DOHH2 (cell line): ENCODE measurements at regions not wholly inside any gene's neighbourhood (a gene's known extent, or its start where the extent isn't known, plus 50 kb on each side); places are given as distances from the start of the nearest gene placed in this dataset.
"Not testable (repeated sequence)": the region's sequence is repeated elsewhere in the genome, so short reads cannot be mapped to it uniquely, and the experiment has no call there.

ENCODE experiments used
- H3F3A ChIP-seq: fragments of 200-600 bp; sonication (generic), shearing (Covaris generic); 2 replicates; pipeline ENCODE4 v1.6.0; 2016; ENCODE audit warnings: antibody characterized with exemption, mild to moderate bottlenecking; ENCODE audit not compliant: control insufficient read depth, insufficient read depth
- H3K27ac ChIP-seq: fragments of 200-600 bp; sonication (generic); 2 replicates; pipeline ENCODE4 v1.5.1; 2014; ENCODE audit warnings: low read depth, mild to moderate bottlenecking, low read length, moderate library complexity
- H3K27me3 ChIP-seq: fragments of 200-600 bp; sonication (generic); 2 replicates; pipeline ENCODE4 v1.6.1; 2014; ENCODE audit warnings: mild to moderate bottlenecking, low read length, mixed read lengths; ENCODE audit not compliant: control insufficient read depth
- H3K36me3 ChIP-seq: fragments of 200-600 bp; sonication (generic); 2 replicates; pipeline ENCODE4 v1.6.1; 2014; ENCODE audit warnings: mild to moderate bottlenecking, low read length, moderate library complexity, mixed read lengths; ENCODE audit not compliant: control insufficient read depth
- H3K4me1 ChIP-seq: fragments of 200-600 bp; sonication (generic); 2 replicates; pipeline ENCODE4 v1.6.1; 2014; ENCODE audit warnings: mild to moderate bottlenecking, low read length, mixed read lengths; ENCODE audit not compliant: control insufficient read depth
- H3K4me2 ChIP-seq: fragments of 200-600 bp; sonication (generic); 2 replicates; pipeline ENCODE4 v1.6.0; 2014; ENCODE audit warnings: mild to moderate bottlenecking, low read length, moderate library complexity
- H3K4me3 ChIP-seq: fragments of 200-600 bp; sonication (generic); 2 replicates; pipeline ENCODE4 v1.5.1; 2014; ENCODE audit warnings: mild to moderate bottlenecking, low read length, mixed read lengths
- H3K79me2 ChIP-seq: fragments of 200-600 bp; sonication (generic); 2 replicates; pipeline ENCODE4 v1.6.1; 2014; ENCODE audit warnings: mild to moderate bottlenecking, low read length, mixed read lengths; ENCODE audit not compliant: control insufficient read depth
- H3K9me2 ChIP-seq: fragments of 200-600 bp; sonication (generic); replicated peaks from 2 replicates; pipeline ENCODE4 v1.6.1; 2014; ENCODE audit warnings: mild to moderate bottlenecking, low read length, mixed read lengths; ENCODE audit not compliant: control insufficient read depth
- H3K9me3 ChIP-seq: fragments of 200-600 bp; sonication (generic); 2 replicates; pipeline ENCODE4 v1.6.1; 2014; ENCODE audit warnings: antibody characterized with exemption, low read length, mixed read lengths; ENCODE audit not compliant: control insufficient read depth, insufficient read depth
- H4K20me1 ChIP-seq: fragments of 200-600 bp; sonication (generic); 2 replicates; pipeline ENCODE4 v1.6.0; 2014; ENCODE audit warnings: low read depth, mild to moderate bottlenecking, antibody characterized with exemption, low read length, moderate library complexity; ENCODE audit not compliant: control insufficient read depth, insufficient read depth
- EZH2phosphoT487 ChIP-seq: fragments of 200-600 bp; sonication (generic); IDR thresholded peaks from 2 replicates; pipeline ENCODE4 v1.6.1; 2017; ENCODE audit warnings: borderline replicate concordance, mild to moderate bottlenecking, antibody characterized with exemption, low read length, moderate library complexity, mixed read lengths
- TF ChIP-seq, protein P1 (sequence below): fragments of 200-600 bp; sonication (generic); IDR thresholded peaks from one replicate; pipeline ENCODE4 v1.5.1; 2014; ENCODE audit warnings: antibody characterized with exemption, mild to moderate bottlenecking, low read depth, low read length; ENCODE audit not compliant: poor library complexity, severe bottlenecking

DNA sequence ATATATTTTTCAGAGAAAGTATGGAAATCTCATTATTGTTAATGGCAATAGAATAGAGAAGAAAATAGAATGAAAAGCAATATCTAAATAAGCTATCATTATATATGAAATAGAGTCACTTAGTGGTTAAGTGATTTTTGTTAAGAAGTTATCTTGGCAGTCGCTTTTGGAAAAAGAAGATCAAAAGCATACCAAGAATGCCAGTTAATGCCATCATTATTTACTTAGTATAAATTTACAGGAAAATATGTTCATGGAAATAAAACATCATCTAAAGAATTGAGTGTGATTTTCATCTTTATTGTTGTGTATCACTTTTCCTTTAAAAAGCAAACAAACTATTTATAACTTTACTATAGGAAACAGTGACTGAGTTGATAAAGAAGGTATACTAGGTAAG lies 85.3 kb upstream of the GPR101 start:
- H3K9me2 ChIP-seq = no peaks in the 10 kb centered on the region
- no peak for TF ChIP-seq EZH2phosphoT487
- TF ChIP-seq, protein P1, sequence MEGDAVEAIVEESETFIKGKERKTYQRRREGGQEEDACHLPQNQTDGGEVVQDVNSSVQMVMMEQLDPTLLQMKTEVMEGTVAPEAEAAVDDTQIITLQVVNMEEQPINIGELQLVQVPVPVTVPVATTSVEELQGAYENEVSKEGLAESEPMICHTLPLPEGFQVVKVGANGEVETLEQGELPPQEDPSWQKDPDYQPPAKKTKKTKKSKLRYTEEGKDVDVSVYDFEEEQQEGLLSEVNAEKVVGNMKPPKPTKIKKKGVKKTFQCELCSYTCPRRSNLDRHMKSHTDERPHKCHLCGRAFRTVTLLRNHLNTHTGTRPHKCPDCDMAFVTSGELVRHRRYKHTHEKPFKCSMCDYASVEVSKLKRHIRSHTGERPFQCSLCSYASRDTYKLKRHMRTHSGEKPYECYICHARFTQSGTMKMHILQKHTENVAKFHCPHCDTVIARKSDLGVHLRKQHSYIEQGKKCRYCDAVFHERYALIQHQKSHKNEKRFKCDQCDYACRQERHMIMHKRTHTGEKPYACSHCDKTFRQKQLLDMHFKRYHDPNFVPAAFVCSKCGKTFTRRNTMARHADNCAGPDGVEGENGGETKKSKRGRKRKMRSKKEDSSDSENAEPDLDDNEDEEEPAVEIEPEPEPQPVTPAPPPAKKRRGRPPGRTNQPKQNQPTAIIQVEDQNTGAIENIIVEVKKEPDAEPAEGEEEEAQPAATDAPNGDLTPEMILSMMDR = no peak
- H3F3A ChIP-seq = no peaks in the 10 kb centered on the region
- H3K4me1 ChIP-seq = no peaks in the 10 kb centered on the region
- no peaks in the 10 kb centered on the region for H3K36me3 ChIP-seq
- no peaks in the 10 kb centered on the region for H3K27me3 ChIP-seq
- no peak overlapping the region for H3K4me3 ChIP-seq
- no peaks in the 10 kb centered on the region for H3K9me3 ChIP-seq
- H3K4me2 ChIP-seq = no peak overlapping the region
- H4K20me1 ChIP-seq = no peaks in the 10 kb centered on the region
- no peak overlapping the region for H3K27ac ChIP-seq
- no peaks in the 10 kb centered on the region for H3K79me2 ChIP-seq

DNA sequence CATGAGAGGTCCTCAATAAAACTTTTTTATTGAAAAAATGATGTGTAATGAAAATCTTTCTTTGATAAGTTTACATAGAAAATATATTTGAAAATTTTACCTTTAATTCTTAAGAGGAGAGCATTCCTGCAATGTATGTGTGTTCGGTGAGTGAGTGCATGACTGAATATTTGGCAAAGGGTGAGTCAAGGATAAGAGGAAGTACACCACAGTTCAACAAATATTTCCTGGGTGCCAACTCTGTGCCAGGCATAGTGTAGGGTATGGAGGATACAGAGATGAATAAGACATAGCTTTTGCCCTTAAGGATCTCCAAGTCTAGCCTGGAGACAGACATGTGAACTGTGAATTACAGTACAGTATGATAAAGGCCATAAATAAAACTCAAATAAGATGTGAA lies 84.7 kb upstream of the GPR101 start:
- no peak for TF ChIP-seq EZH2phosphoT487
- TF ChIP-seq, protein P1 = no peak
- H3K27me3 ChIP-seq = no peaks in the 10 kb centered on the region
- H3K4me1 ChIP-seq = no peaks in the 10 kb centered on the region
- H4K20me1 ChIP-seq = no peaks in the 10 kb centered on the region
- no peaks in the 10 kb centered on the region for H3K9me2 ChIP-seq
- no peaks in the 10 kb centered on the region for H3K79me2 ChIP-seq
- no peak overlapping the region for H3K27ac ChIP-seq
- H3K4me3 ChIP-seq = no peak overlapping the region
- no peak overlapping the region for H3K4me2 ChIP-seq
- H3F3A ChIP-seq = no peaks in the 10 kb centered on the region
- H3K9me3 ChIP-seq = no peaks in the 10 kb centered on the region
- H3K36me3 ChIP-seq = no peaks in the 10 kb centered on the region

DNA sequence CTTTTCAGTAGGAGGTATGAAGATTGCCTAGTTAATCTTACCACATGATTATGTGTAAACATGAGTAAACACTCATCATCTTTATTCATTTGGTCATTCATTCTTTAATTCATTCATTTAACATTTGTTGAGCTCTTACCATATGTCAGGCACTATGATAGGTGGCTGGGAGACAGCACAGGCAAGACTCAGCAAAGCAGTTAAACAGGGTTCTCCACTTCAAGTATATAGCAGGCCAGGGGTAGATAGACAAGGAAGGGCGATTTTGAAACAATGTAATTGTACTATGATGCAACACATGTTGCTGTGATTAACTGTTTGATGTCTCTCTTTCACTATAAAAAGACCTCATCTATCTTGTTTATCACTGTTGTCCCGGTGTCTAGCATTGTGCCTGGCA lies 84.3 kb upstream of the GPR101 start:
- no peak overlapping the region for H3K27ac ChIP-seq
- H3K9me2 ChIP-seq = no peaks in the 10 kb centered on the region
- TF ChIP-seq EZH2phosphoT487 = no peak
- TF ChIP-seq, protein P1 = no peak
- H3K4me1 ChIP-seq = no peaks in the 10 kb centered on the region
- H3K4me3 ChIP-seq = no peak overlapping the region
- H3K4me2 ChIP-seq = no peak overlapping the region
- no peaks in the 10 kb centered on the region for H3F3A ChIP-seq
- no peaks in the 10 kb centered on the region for H3K36me3 ChIP-seq
- H3K9me3 ChIP-seq = no peaks in the 10 kb centered on the region
- H3K27me3 ChIP-seq = no peaks in the 10 kb centered on the region
- H4K20me1 ChIP-seq = no peaks in the 10 kb centered on the region
- H3K79me2 ChIP-seq = no peaks in the 10 kb centered on the region

DNA sequence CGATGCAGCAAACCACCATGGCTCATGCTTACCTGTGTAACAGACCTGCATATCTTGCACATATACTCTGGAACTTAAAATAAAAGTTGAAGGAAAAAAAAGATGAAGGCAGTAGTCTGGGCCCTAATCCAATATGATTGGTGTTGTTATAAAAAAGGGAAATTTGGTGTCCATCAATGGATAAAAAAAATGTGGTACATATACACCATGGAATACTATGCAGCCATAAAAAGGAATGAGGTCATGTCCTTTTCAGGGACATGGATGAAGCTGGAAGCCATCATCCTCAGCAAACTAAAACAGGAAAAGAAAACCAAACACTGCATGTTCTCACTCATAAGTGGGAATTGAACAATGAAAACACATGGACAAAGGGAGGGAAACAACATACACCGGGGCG lies 74.1 kb upstream of the GPR101 start:
- not testable (repeated sequence) for H3K4me2 ChIP-seq, H3K9me2 ChIP-seq, H3K27ac ChIP-seq, H3F3A ChIP-seq, H4K20me1 ChIP-seq, H3K36me3 ChIP-seq, H3K4me3 ChIP-seq, H3K27me3 ChIP-seq, H3K9me3 ChIP-seq, H3K79me2 ChIP-seq, H3K4me1 ChIP-seq
